COR-L47 (cell line): ENCODE measurements at regions not wholly inside any gene's neighbourhood (a gene's known extent, or its start where the extent isn't known, plus 50 kb on each side); places are given as distances from the start of the nearest gene placed in this dataset.

ENCODE experiments used
- DNase-seq: peaks from one replicate; lab custom pipeline; 2025; lab: John Stamatoyannopoulos, UW

DNA sequence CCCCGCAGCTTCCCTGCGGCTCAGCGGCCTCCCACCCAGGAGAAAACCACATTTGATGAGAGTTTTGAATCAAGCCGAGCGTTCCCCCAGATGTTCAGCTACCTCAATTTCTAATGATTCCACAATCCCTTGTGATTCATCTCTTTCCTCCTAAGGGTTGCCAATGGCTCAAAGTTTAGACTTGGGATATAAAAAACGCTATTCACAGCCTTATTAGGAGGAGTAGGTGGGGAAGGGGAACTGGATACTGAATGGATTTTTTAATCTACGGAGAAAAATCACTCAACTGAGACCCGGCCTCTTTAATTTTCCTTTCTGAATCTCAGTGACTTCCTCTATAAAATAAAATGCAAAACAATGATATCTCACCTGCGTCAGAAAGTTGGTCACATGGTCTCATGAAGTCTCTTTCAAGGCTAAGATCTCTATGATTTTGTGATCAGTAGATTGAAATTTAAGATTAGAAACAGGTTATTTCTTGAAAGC, 192.6 kb upstream of the TCF4 start:
- DNase-seq, result no peak

DNA sequence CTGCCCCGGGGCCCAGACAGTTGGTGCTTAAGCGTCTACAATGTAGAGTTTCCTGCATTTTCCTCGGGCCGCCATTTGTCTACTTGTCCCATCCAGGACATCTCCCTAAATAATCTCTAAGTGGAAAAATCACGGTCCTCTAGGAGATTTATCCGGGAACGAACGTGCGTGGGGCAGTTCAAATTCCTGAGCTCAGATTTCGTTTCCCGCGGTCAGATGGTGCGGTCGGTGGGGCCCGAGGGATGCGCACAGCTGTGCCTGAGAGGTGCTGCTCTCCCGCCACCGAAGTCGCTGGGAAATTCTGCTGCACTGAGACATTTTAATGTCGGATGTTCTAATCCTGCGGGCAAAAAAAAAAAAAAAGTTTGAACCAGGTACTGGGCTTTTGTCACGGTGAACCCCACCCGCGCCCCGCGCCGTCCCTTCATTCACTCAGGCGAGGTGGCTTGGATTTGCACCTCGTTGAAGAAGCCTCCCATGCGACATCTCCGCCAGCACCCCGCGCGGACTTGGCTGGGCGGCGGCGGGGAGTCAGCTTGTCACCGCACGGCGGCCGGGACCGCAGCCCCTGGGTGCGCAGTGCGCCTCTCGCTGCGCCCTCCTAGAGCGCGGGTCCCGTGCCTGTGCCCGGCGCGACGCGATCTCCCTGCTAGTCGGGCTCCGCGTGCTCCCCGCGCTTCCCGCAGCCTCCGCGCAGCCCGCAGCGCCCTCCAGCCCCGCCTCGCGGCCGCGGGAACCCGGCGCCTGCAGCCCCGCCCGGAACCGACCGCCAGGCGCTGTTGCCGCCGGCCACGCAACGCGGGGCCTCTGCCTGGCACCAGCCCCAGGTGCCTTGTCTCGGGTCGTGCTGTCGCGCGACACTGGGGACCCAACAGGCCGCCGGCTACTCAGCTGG, 191.9 kb upstream of the TCF4 start:
- DNase-seq, result peak; percentile 75

GRCh38 chr18:55778788-55779690, 191.0 kb upstream of the TCF4 start:
- DNase-seq, result peak; percentile 58

DNA sequence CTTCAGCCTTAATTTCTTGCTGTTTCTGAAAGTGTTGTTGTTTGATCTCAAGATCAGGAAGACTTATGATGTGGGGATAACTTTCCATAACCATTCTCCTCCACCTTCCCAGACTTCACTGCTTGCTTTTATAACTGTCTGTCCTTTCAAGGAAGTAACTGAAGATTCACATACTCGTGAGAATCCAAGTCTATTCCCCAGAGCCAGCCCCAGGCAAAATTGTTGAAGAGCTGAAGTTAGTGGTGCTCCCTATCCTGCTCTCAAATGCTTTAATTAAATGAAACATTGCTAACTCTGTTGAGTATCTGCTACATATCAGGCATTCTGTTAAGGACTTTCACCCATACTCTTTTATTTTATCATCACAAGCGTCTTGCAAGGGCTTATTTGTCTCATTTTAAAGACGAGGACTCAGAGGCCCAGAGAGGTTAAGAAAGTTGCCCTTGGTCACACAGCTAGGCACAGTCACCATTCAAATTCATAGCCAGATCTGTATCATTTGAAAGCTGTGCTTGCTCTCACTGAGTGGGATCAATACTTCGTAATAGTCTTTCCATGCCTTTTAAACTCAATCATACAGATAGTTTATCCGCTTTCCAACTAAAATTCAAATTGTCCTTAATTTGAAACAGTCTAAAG, 189.8 kb upstream of the TCF4 start:
- no peak for DNase-seq

DNA sequence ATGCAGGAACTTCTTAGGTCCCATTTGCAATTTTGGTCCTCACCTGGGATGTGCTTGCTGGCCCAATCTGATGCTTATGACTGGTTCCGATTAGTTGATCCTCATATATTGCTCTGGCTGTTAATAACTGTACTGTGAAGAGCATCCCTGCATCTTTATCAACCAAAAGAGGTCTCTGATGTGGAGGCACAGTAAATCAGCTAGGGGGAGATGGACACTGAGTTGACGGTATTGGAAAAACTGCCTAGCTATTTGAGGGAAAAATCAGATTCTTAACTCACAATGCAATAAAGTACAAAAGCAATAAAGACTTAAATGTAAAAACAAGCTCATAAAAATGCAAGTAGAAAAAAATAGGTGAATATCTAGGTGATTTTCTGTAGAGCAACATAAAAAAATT, 188.0 kb upstream of the TCF4 start:
- no peak for DNase-seq

DNA sequence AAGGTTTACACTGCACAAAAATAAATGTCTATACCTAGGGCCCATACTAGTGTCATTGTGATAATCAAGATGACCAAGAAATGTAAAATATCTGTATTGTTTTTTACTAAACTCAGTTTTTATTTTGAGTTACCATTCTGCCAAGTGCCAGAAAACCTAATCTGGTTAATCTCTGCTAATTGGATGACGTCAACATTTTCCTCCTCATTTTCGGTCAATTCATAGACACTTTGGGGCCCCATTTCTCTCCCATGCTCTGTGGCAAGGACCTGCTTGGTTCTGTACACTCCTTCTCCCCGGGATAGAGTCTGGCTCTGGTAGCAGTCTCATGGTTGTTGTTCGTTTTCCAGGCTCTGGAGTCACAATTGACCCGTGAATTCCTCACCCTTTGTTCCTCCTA, 186.5 kb upstream of the TCF4 start:
- no peak for DNase-seq

DNA sequence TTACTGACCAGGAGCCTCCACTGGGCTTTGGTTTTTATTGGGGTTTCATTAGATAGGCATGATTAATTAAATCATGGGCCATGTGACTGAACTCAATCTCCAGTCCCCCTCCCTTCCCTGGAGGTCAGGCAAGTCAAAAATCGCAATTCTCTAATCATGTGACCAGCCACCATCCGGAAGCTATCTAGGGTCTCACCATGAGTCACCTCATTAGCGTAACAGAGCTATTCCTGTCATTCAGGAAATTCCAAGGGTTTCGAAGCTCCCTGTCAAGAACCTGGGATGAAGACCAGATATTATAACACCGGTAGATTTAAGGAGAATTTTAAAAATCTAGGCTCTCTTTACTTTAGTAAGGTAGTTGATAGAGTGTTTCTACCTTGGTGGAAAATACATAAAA, 180.3 kb upstream of the TCF4 start:
- DNase-seq, result no peak

- DNase-seq, result no peak
Observed at GRCh38 chr18:55764386-55764785, 176.4 kb upstream of the TCF4 start.

DNA sequence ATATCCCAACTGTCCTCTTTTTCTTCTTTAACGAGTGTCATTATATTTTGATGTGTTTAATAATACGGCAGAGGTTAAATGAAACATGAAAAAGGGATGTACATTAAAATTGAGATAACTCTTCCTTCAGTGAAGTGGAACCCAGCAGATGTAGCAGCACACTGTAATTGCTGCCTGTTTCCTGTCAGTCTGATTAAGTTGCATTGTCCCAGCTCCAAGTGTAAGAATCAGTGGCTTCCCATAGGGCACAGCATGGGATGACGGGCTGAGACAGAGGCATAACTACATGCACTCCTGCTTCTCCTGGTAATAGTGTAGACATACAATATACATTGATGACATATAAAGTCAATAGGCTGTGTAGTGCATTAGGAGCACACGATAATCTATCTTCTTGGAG, 175.8 kb upstream of the TCF4 start:
- peak; percentile 50 for DNase-seq

DNA sequence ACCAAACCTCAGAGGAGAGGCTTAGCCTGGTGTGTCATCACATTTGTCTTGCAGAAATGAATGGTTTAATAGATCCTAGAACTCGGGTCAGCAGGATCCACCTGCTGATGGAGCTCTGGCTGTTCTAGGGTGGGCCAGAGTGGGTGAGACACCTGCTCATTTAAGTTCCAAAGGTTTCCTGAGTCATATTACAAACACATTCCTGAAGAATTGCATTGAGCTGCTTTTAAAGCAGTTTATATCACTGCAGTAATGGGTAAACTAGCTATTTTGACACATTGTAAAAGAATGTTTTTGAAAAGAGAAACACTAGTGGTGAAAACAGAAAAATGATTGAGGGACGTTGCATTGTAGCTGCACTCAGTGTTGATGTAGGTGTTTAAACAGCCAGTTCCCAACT, 175.3 kb upstream of the TCF4 start:
- no peak for DNase-seq

GRCh38 chr18:55762424-55762823, 174.4 kb upstream of the TCF4 start:
- DNase-seq, result no peak

- DNase-seq, result no peak
Observed at GRCh38 chr18:55753643-55754263, 165.8 kb upstream of the TCF4 start.

GRCh38 chr18:55751476-55751875, 163.5 kb upstream of the TCF4 start:
- no peak for DNase-seq

- DNase-seq, result no peak
Observed at GRCh38 chr18:55748227-55748738, 160.3 kb upstream of the TCF4 start.

DNA sequence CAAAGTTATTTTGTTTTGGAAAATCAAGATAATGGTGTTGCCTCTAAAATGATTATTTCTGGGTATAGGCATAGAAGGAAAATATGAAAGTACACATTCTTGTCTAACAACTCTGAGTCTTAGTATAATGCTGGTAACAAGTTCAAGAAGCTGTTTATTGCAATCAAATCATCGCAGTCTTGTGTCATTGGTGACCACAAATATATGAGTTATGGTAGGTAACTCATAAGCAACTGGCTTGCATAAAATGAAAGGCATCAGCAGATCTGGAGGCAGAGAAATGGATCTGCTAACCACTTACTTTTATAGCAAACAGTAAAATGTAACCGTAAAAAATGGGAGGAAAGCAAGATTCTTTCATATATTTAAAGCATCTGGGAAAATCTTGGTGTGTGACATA, 156.2 kb upstream of the TCF4 start:
- DNase-seq, result no peak

DNA sequence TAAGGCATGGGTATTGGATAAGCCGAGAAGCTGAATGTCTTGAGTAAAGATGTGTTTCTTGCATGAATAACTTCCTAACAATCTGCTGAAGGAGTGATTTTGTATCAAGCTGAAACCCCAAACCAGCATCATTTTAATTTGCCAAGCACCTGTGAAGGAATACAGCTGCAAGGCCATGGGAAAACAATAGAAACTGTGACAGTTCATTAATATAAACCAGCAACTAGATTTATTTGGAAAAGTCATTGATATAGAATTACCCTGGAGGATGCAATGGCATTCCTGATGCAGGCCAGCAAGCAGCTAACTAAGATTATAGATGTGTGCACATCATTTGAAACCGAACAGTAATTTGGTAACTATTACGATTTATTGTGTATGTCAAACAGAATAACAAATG, 155.7 kb upstream of the TCF4 start:
- no peak for DNase-seq

- DNase-seq, result no peak
Observed at GRCh38 chr18:55743133-55743532, 155.1 kb upstream of the TCF4 start.

GRCh38 chr18:55739488-55739887, 151.5 kb upstream of the TCF4 start:
- no peak for DNase-seq

DNA sequence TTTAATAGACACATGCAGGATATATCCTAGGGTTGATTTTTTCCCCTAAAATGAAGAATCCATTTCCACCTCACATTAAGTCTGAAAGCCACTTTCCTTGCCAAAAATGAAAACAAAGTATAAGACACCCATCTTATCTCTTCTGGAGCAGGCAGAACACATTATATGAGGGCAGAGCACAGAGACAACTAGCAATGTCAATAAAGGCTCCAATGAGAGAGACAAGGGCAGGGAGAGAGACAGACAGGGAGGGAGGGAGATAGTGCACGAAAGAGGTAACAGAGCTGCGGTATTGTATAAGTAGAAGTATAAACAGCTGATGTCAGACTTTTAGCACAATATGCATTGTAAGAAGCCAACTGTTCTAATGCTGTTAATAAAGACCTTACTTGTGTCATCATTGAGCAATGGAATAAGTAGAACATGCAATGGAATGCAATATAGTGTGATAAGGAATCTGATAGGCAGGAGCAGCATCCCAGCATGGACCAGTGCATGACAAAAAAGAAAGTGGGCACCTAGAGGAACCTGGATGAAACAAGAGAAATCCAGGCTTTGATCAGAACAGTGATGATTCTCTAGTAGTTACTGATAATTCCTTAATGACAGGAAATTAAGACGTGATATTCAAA, 150.6 kb upstream of the TCF4 start:
- no peak for DNase-seq

DNA sequence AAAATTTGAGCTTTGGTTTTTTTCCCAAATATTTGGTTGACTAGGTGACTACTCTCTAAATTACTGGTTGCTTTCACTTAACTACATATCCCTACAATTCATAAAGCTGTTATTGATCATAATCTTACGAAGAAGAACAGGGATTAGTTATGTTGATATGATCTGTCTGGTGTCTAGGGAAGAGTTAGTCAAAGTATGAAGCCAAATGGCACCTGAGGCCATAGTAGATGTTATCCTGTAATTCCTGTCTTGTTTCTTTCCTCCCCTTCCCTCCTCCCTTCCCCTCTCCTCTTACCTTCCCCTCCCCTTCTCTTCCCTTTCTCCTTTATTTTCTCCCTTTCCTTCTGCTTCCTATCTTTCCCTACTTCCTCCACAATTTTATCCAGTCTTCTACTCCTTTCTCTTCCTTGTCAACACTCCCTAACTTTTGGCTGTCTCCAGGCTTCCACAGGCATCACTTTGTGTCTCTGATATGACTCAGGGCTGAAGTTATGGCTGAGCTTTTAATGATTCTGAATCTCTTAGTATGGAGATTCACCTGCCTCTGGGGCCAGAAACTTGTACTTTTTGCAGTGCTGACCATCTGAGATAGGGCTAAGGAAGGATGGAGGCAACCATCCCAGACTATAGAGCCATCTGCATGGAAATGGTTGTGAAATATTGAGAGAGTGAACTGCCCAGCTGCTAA, 149.9 kb upstream of the TCF4 start:
- DNase-seq, result no peak

- DNase-seq, result no peak
Observed at GRCh38 chr18:55737266-55737665, 149.3 kb upstream of the TCF4 start.
